ENCODE measurements at regions not wholly inside any gene's neighbourhood (a gene's known extent, or its start where the extent isn't known, plus 50 kb on each side); places are given as distances from the start of the nearest gene placed in this dataset.
A peak's percentile ranks its signal among the peaks of the same experiment; 100 is the strongest.

DNA sequence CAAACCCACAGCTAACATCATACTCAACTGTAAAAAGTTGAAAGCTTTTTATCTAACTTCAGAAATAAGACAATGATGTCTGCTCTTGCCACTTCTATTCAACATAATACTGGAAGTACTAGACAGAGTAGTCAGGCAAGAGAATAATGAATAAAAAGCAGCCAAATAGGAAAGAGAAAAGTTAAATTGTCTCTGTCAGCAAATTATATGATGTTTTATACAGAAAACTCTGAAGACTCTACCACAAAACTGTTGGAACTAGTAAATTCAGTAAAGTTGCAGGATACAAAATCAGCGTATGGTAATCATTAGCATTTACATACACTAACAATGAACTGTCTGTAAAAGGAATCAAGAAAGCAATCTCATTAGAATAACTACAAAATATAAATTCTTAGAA, 752.9 kb upstream of the CT83 start:
- DNase-seq: no peak

DNA sequence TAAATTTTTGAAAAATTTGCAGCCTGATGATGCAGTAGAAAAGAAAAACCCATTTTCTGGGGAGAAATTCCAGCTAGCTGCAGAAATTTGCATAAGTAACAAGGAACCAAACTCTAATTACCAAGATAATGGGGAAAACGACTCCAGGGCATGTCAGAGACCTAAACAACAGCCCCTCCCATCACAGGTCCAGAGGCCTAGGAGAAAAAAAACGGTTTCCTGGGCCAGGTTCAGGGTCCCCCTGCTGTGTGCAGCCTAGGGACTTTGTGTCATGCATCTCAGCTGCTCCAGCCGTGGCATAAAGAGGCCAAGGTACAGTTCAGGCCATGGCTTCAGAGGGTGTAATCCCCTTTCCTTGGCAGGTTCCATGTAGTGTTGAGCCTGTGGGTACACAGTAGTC, 733.7 kb upstream of the CT83 start:
- DNase-seq: no peak

DNA sequence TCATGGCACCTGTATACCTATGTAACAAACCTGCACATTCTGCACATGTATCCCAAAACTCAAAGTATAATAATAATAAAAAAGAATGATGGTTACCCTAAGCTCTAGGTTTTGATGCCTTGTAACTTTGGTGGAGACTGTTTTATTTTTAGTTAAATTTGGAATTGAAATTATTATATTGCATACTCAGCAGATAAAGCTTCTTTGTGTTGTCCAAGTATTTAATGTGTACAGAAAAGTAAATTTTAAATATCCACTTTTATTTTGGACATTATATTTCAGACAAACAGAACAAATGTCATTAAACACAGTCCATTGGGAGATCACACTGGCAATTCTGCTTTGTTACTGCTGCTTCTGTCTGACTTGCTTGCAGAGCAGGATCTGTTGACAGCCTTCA, 684.5 kb upstream of the CT83 start:
- no peak for DNase-seq

DNA sequence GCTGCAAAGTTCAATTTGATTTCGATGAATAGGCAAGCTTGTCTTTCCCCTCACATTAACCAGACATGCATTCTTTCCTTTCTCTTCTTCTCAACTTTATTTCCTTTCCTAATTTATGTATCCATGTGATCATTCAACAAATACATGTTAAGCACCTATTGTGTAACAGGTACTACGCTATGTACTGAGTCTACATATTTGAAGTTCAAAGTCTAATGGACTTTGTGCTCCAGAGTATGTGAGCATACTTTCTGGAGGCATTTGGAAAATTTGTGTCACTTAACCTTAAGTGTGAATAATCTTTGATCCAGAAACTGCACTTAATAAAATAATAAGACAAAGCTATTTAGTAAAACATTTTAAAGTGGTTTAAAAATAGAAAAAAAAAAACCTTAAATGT, 675.3 kb upstream of the CT83 start:
- DNase-seq: no peak

DNA sequence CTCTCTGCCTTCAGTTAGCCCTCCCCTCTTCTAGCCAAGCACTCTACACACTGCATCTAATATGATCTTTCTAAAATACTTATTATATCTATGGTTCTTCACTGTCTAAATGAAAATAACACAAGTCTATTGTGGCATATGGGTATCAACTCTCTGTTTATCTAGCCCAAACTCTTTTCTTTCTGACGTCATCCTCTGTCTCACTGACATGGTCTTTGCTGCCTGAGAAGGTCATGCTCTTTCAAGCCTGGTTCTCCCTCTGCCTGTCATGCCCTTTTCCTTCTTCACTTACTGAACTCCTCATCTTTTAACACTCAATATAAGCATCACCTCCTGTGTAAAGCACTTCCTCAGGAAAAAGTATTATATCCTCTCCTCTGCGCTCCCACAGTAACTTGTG, 672.2 kb upstream of the CT83 start:
- no peak for DNase-seq

DNA sequence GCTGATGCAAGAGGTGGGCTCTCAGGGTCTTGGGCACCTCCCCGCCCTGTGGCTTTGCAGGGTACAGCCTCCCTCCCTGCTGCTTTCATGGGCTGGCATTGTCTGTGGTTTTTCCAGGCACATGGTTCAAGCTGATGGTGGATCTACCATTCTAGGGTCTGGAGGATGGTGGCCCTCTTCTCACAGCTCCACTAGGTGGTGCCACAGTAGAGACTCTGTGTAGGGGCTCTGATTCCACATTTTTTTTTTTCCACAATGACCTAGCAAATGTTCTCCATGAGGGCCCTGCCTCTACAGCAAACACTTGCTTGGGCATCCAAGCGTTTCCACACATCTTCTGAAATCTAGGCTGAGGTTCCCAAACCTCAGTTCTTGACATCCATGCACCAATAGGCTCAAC, 657.9 kb upstream of the CT83 start:
- DNase-seq: no peak

DNA sequence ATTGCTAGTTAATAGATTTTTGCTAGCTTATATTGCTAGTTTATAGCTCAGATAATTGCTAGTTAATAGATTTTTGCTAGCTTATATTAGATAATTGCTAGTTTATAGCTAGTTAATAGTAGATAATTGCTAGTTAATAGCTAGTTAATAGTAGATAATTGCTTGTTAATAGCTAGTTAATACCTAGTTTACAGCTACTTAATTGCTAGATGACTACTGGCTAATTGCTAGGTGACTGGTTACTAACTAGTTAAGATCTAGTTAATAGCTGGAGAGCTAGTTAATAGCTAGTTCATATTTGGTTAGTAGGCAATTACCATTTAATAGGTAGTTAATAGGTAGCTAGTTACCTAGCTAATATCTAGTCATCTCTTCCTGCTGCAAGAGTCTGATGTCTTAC, 633.8 kb upstream of the CT83 start:
- DNase-seq: no peak

DNA sequence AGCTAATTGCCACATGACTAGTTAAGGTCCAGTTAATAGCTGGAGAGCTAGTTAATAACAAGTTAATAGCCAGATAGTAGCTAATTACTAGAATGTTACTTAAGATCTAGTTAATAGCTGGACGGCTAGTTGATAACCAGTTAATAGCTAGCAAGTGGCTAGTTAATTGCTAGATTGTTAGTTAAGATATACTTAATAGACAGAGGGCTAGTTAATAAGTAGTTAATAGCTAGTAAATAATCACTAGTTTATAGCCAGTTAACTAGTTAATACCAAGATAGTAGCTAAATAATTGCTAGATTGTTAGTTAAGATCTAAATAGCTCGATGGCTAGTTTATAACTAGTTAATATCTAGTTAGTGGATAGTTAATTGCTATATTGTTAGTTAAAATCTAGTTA, 632.6 kb upstream of the CT83 start:
- no peak for DNase-seq

DNA sequence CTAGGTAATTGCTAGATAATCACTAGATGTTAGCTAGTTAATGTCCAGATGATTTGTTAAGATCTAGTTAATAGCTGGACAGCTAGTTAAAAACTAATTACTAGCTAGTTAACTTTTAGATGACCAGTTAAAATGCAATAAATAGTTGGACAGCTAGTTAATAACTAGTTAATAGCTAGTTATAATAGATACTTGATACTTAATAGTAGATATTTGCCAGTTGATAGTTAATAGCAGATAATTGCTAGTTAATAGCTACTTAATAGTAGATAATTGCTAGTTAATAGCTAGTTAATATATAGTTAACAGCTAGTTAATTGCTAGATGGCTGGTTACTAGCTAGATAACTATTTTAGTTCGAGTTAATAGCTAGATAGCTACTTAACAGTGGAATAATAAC, 631.4 kb upstream of the CT83 start:
- no peak for DNase-seq

DNA sequence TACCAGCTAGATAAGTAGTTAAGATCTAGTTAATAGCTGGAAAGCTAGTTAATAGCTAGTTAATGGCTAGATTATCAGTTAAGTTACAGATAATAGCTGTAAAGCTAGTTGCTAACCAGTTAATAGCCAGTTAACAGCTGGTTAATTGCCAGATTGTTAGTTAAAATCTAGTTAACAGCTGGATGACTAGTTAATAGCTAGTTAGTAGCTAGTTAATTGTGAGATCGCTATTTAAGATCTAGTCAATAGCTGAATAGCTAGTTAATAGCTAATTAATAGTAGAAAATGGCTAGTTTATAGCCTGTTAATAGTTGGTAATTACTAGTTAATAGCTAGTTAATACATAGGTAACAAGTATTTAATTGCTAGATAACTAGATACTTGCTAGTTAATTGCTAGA, 630.5 kb upstream of the CT83 start:
- DNase-seq: no peak

DNA sequence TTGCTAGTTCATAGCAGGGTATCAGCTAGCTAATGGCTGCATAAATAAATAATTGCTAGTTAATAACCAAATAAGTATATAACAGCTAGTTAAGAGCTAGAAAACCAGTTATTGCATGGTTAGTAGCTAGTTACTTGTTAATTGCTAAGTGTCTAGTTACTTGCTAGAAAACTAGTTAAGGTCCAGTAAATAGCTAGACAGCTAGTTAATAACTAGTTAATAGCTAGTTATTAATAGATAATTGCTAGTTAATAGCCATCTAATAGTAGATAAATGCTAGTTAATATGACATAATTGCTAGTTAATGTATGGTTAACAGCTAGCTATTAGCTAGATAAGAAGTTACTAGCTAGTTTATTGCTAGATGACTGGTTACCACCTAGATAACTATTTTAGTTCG, 629.9 kb upstream of the CT83 start:
- no peak for DNase-seq

DNA sequence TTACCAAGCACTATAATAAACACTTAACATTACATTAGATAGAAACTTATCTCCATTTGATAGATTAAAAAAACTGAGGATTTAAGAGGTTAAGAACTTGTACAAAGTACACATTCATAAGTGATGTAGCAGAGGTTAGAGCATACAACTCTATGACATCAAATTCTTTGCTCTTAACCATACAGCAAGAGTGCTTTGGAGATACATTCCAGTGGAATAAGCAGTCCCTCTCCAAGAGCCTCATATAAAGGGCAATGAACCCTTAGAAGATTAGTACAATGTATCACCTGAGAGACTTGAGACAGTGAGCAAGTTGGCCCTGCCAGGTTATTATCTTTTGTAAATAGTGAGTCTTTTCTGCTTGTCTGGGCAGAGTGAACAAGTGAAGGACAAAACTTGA, 600.4 kb upstream of the CT83 start:
- no peak for DNase-seq

DNA sequence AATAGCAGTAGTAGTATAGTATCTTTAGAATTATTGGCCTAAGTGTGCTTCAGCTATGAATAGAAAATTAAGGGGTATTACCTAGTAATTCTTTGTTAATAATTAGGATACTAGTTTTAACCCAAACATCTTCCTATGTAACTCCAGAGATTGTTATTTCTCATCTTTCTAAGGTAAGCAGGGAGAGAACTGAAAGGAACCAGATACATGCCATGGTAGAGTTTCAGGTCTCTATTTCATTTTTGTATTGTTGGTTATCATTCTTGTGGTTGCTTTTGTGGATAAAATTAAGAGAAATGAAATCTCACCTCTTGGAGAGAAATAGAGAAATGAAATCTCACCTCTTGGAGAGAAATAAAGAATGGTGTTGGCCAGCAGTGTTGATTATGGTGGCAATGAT, 597.1 kb upstream of the CT83 start:
- DNase-seq: no peak

DNA sequence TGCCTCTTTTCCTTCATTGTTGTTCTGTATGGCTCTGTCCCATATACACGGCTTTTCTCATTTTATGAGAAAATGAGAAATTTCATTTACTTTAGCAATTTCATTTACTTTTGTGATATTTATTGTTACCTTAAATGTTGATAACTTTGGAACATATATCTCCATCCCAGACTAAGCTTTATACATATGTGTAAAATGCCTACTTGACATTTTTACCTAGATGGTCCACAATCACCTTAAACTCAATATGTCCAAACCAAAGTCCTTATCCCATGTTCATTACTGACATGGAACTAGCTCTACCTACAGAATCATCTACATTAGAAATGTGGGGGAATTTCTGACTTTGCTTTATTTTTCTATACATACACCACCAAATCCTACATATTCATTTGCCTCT, 590.5 kb upstream of the CT83 start:
- no peak for DNase-seq

DNA sequence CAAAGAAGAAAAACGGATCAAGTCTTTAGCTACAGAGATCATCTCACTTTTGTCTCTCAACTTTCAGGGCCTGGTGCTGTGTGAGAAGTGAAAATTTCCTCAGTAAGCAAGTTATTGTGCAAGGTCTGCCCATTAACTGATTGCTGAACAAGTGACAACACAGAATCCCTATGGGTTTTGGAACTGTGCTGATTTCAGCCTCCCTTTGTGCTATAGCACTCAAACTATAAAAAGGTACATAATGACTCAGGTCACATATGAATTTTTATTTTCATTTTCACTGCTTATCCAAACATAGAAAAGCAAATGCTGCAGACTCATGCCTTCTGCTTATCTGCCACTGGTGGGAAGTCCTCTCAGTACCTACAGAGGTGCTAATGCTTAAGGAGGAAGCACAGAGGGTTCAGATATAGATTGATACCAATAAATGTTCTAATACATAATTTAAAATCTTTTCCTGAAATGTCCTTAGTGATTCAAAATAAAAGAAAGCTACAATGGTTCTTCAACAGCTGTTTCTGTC, 576.2 kb upstream of the CT83 start:
- DNase-seq: peak; percentile 35

DNA sequence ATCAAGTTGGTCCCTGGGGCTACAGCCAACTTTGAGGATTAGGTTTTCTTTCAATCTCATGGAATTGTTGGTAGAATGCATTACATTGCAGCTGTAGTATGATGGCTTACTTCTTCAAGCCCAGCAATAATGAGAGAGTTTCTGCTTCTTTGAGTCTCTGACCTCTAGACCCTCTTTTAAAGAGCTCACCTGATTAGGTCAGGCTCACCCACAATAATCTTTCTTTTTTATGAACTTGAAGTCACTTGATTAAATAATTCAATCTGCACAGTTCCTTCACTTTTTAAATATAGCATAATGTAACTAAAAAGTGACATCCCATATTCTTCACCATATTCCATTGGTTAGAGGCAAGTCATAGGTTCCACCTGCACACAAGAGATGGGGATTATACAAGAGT, 547.5 kb upstream of the CT83 start:
- no peak for DNase-seq

DNA sequence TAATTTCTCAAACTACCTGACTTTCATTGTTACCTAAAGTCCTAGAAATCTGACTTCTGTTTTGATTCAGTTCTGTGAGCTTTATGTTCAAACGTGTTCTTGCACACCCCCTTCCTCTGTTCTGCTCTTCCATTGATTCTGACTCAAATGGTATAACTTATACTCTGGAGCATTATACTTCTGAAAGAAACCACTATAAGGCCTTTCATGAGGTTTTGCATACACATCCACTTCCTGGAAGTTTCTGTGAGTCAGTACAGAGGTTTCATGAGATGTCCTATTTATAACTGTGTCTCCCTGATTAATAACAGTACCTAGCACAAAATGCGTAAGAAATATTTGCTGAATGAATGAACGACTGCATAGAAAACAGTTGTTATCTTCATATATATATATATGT, 540.2 kb upstream of the CT83 start:
- DNase-seq: no peak

DNA sequence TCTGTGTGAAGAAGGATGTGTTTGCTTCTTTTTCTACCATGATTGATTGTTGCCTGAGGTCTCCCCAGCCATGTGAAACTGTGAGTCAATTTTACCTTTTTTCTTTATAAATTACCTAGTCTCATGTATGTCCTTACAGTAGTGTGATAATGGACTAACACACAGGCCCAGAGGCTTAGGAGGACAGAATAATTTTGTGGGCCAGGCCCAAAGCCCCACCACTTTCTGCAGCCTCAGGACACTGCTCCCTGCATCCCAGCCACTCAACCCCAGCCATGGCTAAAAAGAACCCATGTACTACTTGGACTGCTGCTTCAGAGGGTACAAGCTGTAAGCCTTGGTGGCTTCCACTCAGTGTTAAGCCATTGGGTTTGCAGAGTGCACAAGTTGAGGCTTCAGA, 512.7 kb upstream of the CT83 start:
- DNase-seq: no peak

DNA sequence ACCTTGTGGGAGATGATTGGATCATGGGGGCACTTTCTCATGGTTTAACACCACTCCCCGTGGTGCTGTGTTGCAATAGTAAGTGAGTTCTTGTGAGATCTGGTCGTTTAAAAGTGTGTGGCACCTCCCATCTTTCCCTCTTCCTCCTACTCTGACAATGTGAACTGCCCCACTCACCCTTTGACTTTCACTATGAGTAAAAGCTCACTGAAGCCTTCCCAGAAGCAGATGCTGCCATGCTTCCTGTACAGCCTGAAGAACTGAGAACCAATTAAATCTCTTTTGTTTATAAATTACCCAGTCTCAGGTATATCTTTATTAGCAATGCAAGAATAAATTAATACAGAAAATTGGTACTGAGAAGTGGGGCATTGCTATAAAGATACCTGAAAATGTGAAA, 509.6 kb upstream of the CT83 start:
- no peak for DNase-seq

DNA sequence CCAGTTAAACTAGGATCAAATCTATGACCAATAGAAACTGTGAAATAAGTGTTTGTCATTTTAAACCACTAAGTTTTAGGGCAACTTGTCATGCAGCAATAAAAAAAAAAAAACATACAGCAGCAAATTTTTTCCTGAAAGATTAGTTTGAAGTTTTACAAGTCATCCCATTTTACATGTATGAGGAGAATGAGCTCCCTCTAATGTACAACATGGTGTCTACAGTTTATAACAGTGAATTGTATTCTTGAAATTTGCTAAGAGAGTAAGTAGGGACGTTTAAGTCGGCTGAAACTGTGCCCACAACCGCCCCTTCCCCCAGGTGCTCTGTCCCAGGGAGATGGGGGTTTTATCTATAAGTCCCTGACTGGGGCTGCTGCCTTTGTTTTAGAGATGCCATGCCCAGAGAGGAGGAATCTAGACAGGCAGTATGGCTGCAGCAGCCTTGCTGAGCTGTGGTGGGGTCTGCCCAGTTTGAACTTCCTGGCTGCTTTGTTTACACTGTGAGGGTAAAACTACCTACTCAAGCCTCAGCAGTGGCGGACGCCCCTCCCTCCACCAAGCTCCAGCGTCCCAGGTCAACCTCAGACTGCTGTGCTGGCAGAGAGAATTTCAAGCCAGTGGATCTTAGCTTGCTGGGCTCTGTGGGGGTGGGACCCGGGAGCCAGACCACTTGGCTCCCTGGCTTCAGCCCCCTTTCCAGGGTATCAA, 499.3 kb upstream of the CT83 start:
- peak; percentile 19 for DNase-seq

DNA sequence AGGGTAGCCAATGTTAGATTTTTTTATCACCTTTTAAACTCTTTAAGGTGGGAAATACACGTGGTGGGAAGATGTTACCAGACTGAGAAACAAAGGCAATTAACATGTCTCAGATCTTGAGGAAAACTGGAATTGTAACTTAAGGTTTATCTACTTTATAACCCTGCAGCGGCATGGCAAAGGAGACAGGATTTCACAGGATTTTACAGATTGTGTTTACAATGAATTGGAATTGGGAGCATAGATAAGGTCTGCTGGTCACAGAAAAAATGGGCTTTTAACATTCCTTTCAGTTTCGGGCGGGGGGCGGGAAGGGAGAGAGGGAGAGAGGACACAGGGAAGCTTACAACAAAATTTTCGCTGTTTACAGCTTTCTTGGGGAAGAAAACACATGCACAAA, 467.5 kb upstream of the CT83 start:
- DNase-seq: no peak

DNA sequence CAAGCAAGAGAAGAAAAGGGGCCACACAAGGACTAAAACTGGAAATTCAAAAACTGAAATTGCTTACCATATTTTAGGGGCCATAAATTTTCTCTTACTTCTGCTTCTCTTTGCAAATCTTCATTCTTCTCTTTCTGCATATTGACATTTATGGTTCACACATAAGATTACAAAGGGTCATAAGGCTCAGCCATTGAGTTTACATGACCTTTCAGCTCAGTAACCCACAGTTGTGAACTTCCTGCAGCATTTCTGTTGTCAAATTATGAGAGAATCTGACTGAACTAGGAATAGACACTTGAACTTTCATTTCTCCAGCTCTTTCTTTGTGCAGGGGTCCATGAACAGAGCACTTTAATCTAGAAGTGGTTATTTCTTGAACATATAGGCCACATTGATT, 434.8 kb upstream of the CT83 start:
- DNase-seq: no peak

DNA sequence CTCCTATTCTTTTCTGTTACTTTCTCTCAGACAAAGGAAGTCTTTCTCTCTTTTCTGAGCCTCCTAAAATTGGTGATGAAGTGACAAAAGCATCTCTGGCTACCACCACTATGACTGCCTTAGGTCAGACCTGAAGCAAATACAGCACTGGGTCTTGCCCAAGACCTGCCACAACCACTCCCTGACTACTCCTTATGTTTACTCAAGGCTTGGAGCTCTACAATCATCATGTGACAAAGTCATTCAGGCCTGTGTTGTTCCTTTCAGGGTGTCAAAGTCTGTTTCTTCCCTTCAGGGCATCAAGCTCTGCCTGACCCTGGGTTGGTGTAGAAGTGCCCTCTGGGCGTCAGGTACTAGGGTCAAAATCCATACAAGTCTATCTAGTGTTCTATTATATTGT, 419.2 kb upstream of the CT83 start:
- DNase-seq: no peak

DNA sequence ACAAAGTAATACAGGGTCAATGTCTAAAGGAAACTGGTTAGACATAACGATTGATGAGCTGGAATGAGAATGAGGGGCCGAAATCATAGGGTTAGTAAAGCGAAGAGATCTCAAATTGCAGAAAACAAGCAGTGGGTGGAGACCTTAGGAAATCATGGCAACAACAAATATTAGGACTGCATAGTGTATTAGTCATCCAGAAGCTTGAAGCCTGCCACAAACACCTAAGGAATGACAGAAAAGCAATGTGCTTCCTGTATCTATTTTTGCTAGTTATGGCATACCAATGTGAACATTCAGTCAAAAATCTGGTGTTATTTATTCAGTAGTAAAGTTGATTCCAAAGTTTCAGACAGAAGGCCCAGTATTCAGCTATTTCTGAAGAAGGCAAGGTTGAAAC, 410.9 kb upstream of the CT83 start:
- DNase-seq: no peak

DNA sequence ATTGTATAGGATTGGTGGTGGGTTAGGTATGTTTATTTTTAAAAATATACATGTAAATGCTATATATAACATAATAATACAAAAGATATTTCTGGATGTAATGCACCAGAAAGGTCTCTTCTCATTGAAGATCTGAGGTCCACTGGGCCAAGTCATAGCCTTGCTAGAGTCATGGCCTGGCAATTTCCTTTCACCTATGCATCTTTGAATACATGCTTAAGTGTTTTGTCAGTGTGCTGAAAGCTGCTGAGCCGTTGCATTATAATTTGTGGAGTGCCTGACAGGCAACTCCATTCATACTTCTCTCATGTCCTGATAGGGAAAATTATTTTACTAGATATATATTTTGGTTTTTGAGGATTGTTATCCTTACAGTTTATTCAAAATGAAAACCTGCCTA, 410.2 kb upstream of the CT83 start:
- no peak for DNase-seq

DNA sequence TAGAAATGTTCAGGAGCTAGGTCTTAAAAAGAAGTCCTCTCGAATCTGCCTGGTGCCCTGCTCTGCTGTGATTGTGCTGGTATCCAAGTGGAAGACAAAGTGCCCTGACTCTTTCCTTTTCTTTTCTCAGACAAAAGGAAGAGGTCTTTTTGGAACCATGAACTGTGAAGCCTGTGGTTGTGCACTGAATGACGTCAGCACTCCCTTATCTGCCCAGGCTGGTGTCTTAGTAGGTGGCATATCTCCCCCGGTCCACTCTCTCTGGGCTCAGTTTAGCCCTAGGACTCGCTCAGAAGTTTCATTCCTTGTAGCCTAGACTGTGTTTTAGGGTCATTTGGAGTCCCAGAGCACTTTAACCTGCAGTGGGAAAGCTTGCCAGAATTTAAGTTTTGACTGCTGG, 400.3 kb upstream of the CT83 start:
- peak; percentile 17 for DNase-seq

Measured in OCI-M1 (cell line).